GM21526 (cell line): ENCODE measurements at regions not wholly inside any gene's neighbourhood (a gene's known extent, or its start where the extent isn't known, plus 50 kb on each side); places are given as distances from the start of the nearest gene placed in this dataset.
"Not testable (repeated sequence)": the region's sequence is repeated elsewhere in the genome, so short reads cannot be mapped to it uniquely, and the experiment has no call there.

ENCODE experiments used
- ATAC-seq: cut with Tn5 transposase; IDR thresholded peaks from one replicate; pipeline ENCODE4 v1.9.1; 2021; ENCODE audit warnings: moderate library complexity; ENCODE audit not compliant: unreplicated experiment, low FRiP score

DNA sequence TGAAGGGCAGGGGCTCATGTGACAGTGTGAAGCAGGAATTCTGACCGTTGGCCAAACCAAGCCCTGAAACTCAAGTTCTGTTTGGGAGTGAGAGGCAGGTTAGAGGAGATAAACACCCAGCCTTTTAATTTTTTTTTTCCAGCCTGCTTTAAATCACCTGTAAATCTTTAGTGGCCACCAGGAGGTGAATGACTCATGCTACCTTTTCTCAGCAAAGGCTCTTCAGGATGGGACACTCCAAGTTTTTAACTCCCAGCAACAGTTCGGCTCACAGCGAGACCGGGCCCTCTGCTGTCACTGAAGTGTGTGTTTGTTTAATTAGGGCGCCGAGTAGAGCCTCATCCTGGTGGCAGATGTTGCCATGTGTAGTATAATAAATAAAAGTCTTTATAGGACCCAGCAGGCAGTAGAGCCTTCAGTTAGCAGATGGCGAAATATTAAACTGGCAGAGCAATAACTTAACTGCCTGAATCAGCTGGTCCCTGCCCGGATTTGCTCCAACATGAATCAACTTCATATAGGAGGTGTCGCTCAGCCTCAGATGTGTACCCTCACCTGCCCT is 180.3 kb downstream of the NPIPA7 start:
- ATAC-seq = not testable (repeated sequence)

DNA sequence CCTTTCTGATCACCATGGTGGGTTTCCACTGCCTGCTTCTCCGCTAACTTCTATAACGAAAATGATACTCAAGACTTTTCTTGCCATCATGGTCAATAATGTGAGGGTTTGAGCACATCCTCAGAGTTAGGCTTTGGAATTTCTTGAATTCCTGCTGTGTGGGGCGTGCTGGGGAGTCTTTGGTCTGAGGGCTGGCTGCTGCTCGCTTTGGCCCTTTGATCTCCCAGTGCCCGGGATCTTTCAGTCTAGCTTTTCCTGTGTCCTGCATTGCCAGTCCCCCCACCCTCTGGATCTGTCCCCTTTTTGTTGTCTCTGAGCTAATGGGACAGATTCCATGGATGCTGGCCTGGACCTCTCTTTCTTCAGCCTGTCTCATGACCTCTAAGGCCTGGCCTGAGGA is 182.6 kb downstream of the NPIPA7 start:
- ATAC-seq = not testable (repeated sequence)

- not testable (repeated sequence) for ATAC-seq
Measured at GRCh38 chr16:16563962-16564361, 185.0 kb downstream of the NPIPA7 start.

DNA sequence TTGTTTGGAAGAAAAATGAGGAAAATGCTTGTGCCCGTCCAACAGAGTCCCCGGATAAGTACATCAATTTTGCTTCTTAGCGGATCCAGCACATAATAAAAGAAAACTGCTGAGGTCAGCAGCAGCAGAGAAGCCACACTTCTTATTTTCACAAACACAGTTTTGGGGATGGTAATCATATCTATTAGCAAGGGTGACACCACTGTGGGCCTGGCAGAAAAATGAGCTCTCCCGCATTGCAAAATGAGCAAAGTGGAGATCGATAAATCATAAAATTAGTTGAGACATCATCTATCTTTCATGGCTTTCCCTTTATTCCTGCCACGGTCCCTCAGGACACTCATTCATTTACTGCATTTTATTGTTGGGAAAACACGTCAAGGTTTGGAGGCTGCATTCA is 186.4 kb downstream of the NPIPA7 start:
- not testable (repeated sequence) for ATAC-seq

DNA sequence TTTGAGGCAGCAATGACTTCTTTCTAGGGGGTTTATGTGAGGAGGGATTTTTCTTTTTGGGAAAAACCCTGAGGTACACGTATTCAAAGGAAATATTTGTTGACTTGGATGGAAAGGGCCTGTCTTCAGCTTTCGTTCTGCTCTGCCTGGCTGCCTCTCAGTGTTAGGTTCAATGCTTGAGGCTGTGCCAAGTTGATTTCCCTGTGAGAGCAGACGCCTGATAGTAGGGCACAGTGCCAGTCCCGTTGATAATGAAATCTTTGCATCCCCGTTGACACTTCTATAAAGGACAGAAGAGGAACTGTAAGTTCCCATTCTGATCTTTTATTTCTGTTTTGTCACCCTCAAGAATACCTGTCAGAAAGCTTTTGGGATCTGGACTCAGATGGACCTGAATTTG is 191.1 kb downstream of the NPIPA7 start:
- not testable (repeated sequence) for ATAC-seq

DNA sequence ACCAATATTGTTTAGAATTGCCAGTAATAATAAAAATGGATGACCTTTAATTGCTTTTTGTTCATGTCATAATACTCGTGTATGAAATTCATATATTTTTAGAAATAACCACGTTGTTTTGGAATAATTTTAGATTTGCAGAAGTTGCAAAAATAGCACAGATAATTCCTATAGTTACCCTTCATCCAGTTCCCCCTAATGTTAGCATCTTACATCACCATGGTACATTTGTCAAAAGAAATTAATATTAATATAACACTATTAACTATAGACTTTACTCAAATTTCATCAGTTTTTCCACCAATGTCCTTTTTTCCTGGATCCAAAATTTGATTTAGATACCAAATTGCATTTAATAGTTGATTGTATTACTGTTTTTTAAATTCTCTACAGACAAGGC is 191.9 kb downstream of the NPIPA7 start:
- not testable (repeated sequence) for ATAC-seq

DNA sequence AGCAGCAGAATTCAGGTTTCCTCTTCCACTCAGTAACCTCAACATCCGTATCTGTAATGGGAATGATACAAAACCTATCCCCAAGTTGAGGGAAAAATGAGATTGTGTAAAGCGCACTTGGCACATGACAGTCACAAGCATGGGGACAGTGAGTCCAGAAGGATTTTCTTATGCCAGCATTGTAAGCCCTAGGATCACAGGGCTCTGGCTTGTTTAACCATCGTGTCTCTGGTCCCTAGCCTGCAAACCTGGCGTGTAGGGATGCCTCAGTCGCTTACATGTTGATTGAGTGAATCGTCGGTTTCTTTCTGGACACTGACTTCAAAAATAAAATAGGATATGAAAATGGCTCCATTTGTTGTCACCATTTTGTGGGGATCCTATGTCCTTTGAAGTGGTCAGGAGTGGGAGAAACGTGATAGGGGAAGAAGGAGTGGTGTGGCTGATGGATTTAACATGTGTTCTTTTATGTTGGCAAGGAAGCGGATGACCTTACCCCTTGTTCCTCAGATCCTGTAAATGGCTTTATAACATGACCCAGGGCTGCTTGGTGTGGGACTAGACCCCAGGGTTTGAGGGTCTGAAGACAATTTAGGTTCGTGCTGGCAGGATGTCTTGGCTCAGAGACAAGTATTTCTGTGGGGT is 193.3 kb downstream of the NPIPA7 start:
- ATAC-seq = not testable (repeated sequence)

- ATAC-seq = not testable (repeated sequence)
Measured at GRCh38 chr16:16577062-16577461, 198.1 kb downstream of the NPIPA7 start.

DNA sequence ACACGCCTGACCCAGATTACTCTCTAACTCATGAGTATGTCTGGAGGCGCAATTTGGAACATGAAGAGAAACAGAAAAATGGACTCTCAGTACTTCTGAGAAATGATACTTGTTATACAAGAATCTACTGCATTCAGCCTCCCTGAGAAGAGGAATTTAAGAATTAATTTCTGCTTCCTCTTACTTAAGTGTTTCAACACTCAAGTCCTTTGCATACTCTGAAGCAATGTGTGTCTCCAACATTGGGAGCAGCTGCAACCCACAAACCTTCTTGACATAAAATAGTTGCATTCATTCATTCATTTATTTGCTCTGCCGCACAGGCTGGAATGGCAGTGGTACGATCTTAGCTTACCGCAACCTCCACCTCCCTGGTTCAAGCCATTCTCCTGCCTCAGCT is 199.8 kb downstream of the NPIPA7 start:
- ATAC-seq = no peak

GRCh38 chr16:16582916-16583315 is 204.0 kb downstream of the NPIPA7 start:
- not testable (repeated sequence) for ATAC-seq

DNA sequence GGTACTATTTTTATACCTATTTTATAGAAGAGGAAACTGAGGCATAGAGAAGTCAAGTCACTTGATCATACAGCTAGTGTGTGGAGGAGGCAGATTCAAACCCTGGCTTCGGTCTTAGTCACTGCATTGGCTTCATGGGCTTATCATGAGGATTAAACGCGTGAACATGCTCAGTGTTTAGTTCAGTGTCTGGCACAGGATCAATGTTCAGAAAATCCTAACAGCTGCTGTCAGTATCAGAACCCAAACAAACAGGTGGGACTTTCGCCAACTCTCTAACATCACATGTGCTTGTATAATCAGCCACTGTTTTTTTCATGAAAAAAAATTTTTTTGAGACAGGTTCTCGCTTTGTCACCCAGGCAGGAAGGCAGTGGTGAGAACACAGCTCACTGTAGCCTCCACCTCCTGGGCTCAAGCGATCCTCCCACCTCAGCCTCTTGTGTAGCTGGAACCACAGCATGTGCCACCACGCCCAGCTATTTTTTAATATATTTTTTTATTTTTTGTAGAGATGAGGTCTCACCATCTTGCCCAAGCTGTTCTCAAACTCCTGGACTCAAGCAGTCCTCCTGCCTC is 207.2 kb downstream of the NPIPA7 start:
- ATAC-seq = not testable (repeated sequence)

DNA sequence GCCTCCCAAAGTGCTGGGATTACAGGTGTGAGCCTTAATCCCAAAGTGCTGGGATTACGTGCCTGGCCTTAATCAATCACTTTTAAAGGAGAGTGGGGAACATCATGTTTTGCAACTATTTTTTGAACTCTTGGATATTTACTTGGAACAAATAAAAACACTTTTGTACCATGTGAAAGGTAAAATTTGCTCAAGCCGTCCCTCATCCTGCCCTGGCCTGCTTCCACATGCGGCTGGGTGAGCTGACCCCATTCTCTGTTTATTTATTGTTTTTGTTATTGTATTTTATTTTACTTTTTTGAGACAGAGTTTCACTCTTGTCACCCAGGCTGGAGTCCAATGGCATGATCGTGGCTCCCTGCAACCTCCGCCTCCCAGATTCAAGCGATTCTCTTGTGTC is 208.0 kb downstream of the NPIPA7 start:
- not testable (repeated sequence) for ATAC-seq

DNA sequence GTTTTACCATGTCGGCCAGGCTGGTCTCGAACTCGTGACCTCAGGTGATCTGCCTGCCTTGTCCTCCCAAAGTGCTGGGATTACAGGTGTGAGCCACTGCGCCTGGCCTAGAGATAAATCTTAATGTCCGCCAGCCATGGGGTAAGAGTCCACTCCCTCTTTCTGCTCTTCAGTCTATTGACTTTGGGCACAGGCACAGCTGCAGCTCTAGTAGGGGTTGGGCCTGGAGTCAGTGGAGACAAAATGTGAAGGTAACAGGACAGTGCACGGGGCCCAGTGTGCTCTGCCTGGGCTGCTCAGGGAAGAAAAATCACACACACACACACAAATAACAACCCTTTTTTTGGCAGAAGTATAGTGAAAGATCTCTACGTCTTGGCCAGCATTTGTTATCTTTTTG is 209.5 kb downstream of the NPIPA7 start:
- not testable (repeated sequence) for ATAC-seq

- ATAC-seq = not testable (repeated sequence)
Measured at GRCh38 chr16:16590654-16591318, 211.8 kb downstream of the NPIPA7 start.

GRCh38 chr16:16593156-16593863 is 214.4 kb downstream of the NPIPA7 start:
- peak; percentile 51 for ATAC-seq

GRCh38 chr16:16595029-16595718 is 216.2 kb downstream of the NPIPA7 start:
- ATAC-seq = not testable (repeated sequence)

DNA sequence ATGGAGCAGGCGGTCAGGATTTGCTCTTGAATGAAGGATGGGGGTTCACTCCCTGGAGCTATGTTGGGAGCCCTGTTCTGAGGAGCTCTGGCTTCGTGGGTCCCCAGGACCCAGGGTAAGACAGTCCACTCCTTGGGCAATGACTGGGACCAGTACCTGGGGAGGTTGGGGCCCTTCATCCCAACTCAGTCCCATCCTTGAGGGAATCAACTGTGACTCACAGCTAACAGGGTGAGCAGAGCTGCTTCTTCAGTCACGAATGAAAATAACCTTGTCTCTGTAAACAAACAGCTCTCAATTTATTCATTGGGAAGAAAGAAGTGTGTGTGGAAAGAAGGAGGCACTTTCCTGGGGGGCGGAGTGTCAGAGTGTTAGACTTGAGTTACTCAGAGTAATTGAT is 222.3 kb downstream of the NPIPA7 start:
- ATAC-seq = not testable (repeated sequence)

DNA sequence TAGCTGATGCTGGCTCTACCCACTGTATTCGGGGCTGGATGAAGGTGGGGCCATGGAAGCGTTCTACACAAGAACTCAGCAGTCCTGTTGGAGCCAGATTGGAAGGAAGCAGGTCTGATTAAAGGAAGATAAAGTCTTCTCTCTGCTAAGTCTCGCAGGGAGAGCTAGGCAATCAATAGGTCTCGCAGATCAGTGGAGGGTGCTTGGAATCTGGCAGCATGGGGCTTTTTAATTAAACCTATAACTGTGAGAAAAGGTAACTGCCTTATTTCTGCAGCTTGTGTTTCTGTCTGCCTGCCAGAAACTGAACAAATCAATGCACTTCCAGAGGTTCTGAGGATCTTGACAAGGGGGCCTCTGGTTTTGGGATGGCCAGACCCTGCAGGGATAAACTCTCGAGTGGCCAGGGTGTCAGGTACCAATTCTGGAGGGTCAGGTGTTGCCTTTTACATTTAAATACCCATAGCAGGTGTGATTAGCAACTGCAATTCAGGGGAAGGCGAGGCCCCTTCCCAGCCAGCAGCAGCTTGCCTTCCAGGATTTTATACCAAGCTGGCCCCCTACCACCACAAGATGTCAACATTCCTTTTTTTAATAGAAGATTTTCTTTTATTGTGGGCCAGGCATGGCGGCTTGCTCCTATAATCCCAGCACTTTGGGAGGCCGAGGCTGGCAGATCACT is 228.6 kb downstream of the NPIPA7 start:
- ATAC-seq = not testable (repeated sequence)

DNA sequence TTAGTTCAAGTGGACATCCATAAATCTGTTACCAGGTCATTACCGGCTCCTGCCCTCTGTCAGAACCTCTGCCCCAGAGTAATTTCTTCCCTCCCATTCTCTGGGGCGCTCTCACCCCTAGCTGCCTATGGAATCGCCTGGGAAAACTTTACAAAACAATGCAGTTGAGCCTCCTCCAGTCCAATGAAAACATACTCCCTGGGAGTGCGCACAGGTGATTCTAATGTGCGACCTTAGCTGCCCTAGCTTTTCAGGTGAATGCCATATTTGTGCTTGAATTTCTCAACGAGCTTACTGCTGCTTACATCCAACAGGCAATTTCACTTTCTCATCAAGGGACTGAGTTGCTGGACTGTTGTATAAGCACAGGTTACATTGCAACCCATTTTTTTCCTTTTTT is 230.7 kb downstream of the NPIPA7 start:
- not testable (repeated sequence) for ATAC-seq
